ENCODE measurements at regions not wholly inside any gene's neighbourhood (a gene's known extent, or its start where the extent isn't known, plus 50 kb on each side); places are given as distances from the start of the nearest gene placed in this dataset.

GRCh38 chr20:51953731-51954340 is 151.5 kb upstream of the SALL4 start:
- no peak overlapping the region for H3K9ac ChIP-seq (ENCODE audit: low read depth, low read length, poor library complexity, severe bottlenecking)
- no peaks in the 10 kb centered on the region for H4K20me1 ChIP-seq (ENCODE audit: insufficient read depth, low read length, poor library complexity, severe bottlenecking)
- no peaks in the 10 kb centered on the region for H3K36me3 ChIP-seq (ENCODE audit: insufficient read depth, low read length)
- no peaks in the 10 kb centered on the region for H3K27me3 ChIP-seq (ENCODE audit: insufficient read depth, low read length, poor library complexity, severe bottlenecking)
- H3K4me3 ChIP-seq (ENCODE audit: low read length, poor library complexity, severe bottlenecking) = no peak overlapping the region
- H3K79me2 ChIP-seq (ENCODE audit: insufficient read depth, low read length) = no peaks in the 10 kb centered on the region
- H3F3A ChIP-seq (ENCODE audit: low read depth) = peaks cover 11% of the 10 kb centered on the region
- no peak for TF ChIP-seq EZH2phosphoT487 (IDR thresholded peaks at IDR 0.05; ENCODE audit: borderline replicate concordance)
- TF ChIP-seq CTCF (conservative IDR thresholded peaks at IDR 0.05; ENCODE audit: low read length) = no peak
- H3K9me2 ChIP-seq (replicated peaks; ENCODE audit: low read depth, low read length) = no peaks in the 10 kb centered on the region
- no peak overlapping the region for H3K4me2 ChIP-seq (ENCODE audit: low read depth, low read length, poor library complexity, severe bottlenecking)
- H3K4me1 ChIP-seq (ENCODE audit: insufficient read depth, low read length, poor library complexity, severe bottlenecking) = peaks cover 11% of the 10 kb centered on the region
- no peaks in the 10 kb centered on the region for H3K9me3 ChIP-seq (ENCODE audit: insufficient read depth, low read depth, low read length)
- H2AFZ ChIP-seq (ENCODE audit: low read length) = no peak overlapping the region

GRCh38 chr20:51950926-51951325 is 148.6 kb upstream of the SALL4 start:
- TF ChIP-seq EZH2phosphoT487 (IDR thresholded peaks at IDR 0.05; ENCODE audit: borderline replicate concordance) (no peak), CTCF (conservative IDR thresholded peaks at IDR 0.05; ENCODE audit: low read length) (no peak)
- Histone ChIP-seq H3K4me2 (ENCODE audit: low read depth, low read length, poor library complexity, severe bottlenecking) (no peak overlapping the region), H2AFZ (ENCODE audit: low read length) (no peak overlapping the region), H3K4me1 (ENCODE audit: insufficient read depth, low read length, poor library complexity, severe bottlenecking) (no peaks in the 10 kb centered on the region), H3F3A (ENCODE audit: low read depth) (no peaks in the 10 kb centered on the region), H3K27me3 (ENCODE audit: insufficient read depth, low read length, poor library complexity, severe bottlenecking) (no peaks in the 10 kb centered on the region), H3K9ac (ENCODE audit: low read depth, low read length, poor library complexity, severe bottlenecking) (no peak overlapping the region), H3K4me3 (ENCODE audit: low read length, poor library complexity, severe bottlenecking) (no peak overlapping the region), H3K9me3 (ENCODE audit: insufficient read depth, low read depth, low read length) (no peaks in the 10 kb centered on the region), H3K9me2 (replicated peaks; ENCODE audit: low read depth, low read length) (no peaks in the 10 kb centered on the region), H4K20me1 (ENCODE audit: insufficient read depth, low read length, poor library complexity, severe bottlenecking) (no peaks in the 10 kb centered on the region), H3K79me2 (ENCODE audit: insufficient read depth, low read length) (no peaks in the 10 kb centered on the region), H3K36me3 (ENCODE audit: insufficient read depth, low read length) (no peaks in the 10 kb centered on the region)

GRCh38 chr20:51946586-51946985 is 144.3 kb upstream of the SALL4 start:
- no peak overlapping the region for H3K9ac ChIP-seq (ENCODE audit: low read depth, low read length, poor library complexity, severe bottlenecking)
- no peak overlapping the region for H2AFZ ChIP-seq (ENCODE audit: low read length)

More at GRCh38 chr20:51946586-51946985, 144.3 kb upstream of the SALL4 start:
- Histone ChIP-seq H3K4me3 (ENCODE audit: low read length, poor library complexity, severe bottlenecking) (no peak overlapping the region), H3K9me2 (replicated peaks; ENCODE audit: low read depth, low read length) (no peaks in the 10 kb centered on the region), H3K4me1 (ENCODE audit: insufficient read depth, low read length, poor library complexity, severe bottlenecking) (peaks cover 8% of the 10 kb centered on the region), H4K20me1 (ENCODE audit: insufficient read depth, low read length, poor library complexity, severe bottlenecking) (no peaks in the 10 kb centered on the region), H3K36me3 (ENCODE audit: insufficient read depth, low read length) (no peaks in the 10 kb centered on the region), H3K79me2 (ENCODE audit: insufficient read depth, low read length) (no peaks in the 10 kb centered on the region), H3K9me3 (ENCODE audit: insufficient read depth, low read depth, low read length) (no peaks in the 10 kb centered on the region), H3F3A (ENCODE audit: low read depth) (no peaks in the 10 kb centered on the region), H3K27me3 (ENCODE audit: insufficient read depth, low read length, poor library complexity, severe bottlenecking) (no peaks in the 10 kb centered on the region), H3K4me2 (ENCODE audit: low read depth, low read length, poor library complexity, severe bottlenecking) (no peak overlapping the region)
- TF ChIP-seq CTCF (conservative IDR thresholded peaks at IDR 0.05; ENCODE audit: low read length) = no peak
- no peak for TF ChIP-seq EZH2phosphoT487 (IDR thresholded peaks at IDR 0.05; ENCODE audit: borderline replicate concordance)
